Lung (tissue), 11 donors: ENCODE measurements at regions not wholly inside any gene's neighbourhood (a gene's known extent, or its start where the extent isn't known, plus 50 kb on each side); places are given as distances from the start of the nearest gene placed in this dataset.

Experiments used
- ATAC-seq: fragments of 200-7000 bp; cut with Tn5 transposase; one replicate; pipeline ENCODE4 v1.9.1; 2020; ENCODE audit warnings: moderate number of reproducible peaks; ENCODE audit not compliant: insufficient read depth, low FRiP score
- DNase-seq, 3 donors: peaks; one replicate each; pipeline ENCODE4 v3.0.0-alpha.2; 2013 to 2017
- H3K27ac ChIP-seq, 2 donors: one replicate each; pipeline ENCODE4 v1.5.1; 2013; ENCODE audit warnings: mild to moderate bottlenecking in 2 of 2, moderate library complexity in 2 of 2, control low read depth in 1 of 2, inconsistent platforms in 1 of 2, low read depth in 1 of 2, low read length in 1 of 2
- H3K27me3 ChIP-seq, 3 donors: one replicate each; pipeline ENCODE4 v1.5.1; 2013; ENCODE audit warnings: low read length in 2 of 3; ENCODE audit not compliant: control insufficient read depth in 3 of 3, insufficient read depth in 3 of 3
- H3K36me3 ChIP-seq, 4 donors: one replicate each; pipeline ENCODE4 v1.5.1; 2013; ENCODE audit warnings: low read length in 4 of 4, mild to moderate bottlenecking in 1 of 4, moderate library complexity in 1 of 4; ENCODE audit not compliant: control insufficient read depth in 4 of 4, insufficient read depth in 4 of 4
- H3K4me1 ChIP-seq, 5 donors: one replicate each; pipeline ENCODE4 v1.5.1; 2013; ENCODE audit warnings: low read length in 5 of 5, mild to moderate bottlenecking in 2 of 5, moderate library complexity in 1 of 5; ENCODE audit not compliant: control insufficient read depth in 5 of 5, insufficient read depth in 5 of 5
- H3K4me3 ChIP-seq: one replicate; pipeline ENCODE4 v1.5.1; 2013; ENCODE audit warnings: mild to moderate bottlenecking, control low read depth, moderate library complexity
- H3K9ac ChIP-seq, 2 donors: one replicate each; pipeline ENCODE4 v1.5.1; 2013; ENCODE audit warnings: low read length in 2 of 2, control low read depth in 1 of 2; ENCODE audit not compliant: insufficient read depth in 1 of 2
- H3K9me3 ChIP-seq, 4 donors: one replicate each; pipeline ENCODE4 v1.5.1; 2013; ENCODE audit warnings: low read length in 3 of 4, mild to moderate bottlenecking in 1 of 4, moderate library complexity in 1 of 4; ENCODE audit not compliant: control insufficient read depth in 4 of 4, insufficient read depth in 3 of 4
- WGBS, 2 donors: extraction: QIAGEN DNeasy Blood & Tissue Kit; methylation state at CpG; one replicate each; pipeline ENCODE4 v1.1.7; 2013; 5-methylcytosine and 5-hydroxymethylcytosine counted together
- TF ChIP-seq, protein P1 (sequence below): IDR thresholded peaks from 2 replicates; pipeline ENCODE4 v1.5.1; 2012; ENCODE audit warnings: mild to moderate bottlenecking; ENCODE audit errors: control extremely low read depth, extremely low read depth
- donor health status: control.
- donor health status: control.
- donor health status: Bipolar disorder and iron deficiency.
- donor health status: healthy.
- donor health status: DM: yes; HTN: yes; CAD: no.

DNA sequence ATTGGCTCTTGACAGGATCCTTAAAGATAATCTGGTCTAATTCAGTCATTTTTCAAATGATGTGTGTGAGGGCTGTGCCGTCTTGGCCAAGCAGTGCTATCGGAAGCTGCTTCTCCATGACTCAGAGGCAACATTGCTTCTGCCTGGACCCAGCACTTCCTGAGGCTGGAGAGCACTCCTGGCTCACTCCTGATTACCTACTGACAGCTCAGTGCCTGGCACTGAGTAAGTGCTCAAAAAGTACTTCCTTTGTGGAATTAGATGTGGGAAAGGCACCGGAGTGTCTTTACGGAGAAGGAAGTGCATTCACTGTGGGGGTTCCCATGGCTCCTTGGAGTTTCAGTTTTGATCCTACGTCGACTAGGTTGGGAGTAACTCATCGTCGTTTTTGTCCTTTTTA is 86.9 kb upstream of the UBE3A start:
- DNase-seq (no peak), ATAC-seq (peak; percentile 77)
- Histone ChIP-seq H3K27ac (no peak overlapping the region), H3K4me3 (no peak overlapping the region), H3K4me1 (no peaks in the 10 kb centered on the region), H3K9me3 (peaks cover 0 to 1% (median 0%) of the 10 kb centered on the region in 4 donors), H3K36me3 (no peaks in the 10 kb centered on the region), H3K27me3 (no peaks in the 10 kb centered on the region), H3K9ac (no peak overlapping the region)
- WGBS, 2 donors = 62 to 74% methylated on average over 8 of the region's 8 CpGs
- TF ChIP-seq, protein P1, sequence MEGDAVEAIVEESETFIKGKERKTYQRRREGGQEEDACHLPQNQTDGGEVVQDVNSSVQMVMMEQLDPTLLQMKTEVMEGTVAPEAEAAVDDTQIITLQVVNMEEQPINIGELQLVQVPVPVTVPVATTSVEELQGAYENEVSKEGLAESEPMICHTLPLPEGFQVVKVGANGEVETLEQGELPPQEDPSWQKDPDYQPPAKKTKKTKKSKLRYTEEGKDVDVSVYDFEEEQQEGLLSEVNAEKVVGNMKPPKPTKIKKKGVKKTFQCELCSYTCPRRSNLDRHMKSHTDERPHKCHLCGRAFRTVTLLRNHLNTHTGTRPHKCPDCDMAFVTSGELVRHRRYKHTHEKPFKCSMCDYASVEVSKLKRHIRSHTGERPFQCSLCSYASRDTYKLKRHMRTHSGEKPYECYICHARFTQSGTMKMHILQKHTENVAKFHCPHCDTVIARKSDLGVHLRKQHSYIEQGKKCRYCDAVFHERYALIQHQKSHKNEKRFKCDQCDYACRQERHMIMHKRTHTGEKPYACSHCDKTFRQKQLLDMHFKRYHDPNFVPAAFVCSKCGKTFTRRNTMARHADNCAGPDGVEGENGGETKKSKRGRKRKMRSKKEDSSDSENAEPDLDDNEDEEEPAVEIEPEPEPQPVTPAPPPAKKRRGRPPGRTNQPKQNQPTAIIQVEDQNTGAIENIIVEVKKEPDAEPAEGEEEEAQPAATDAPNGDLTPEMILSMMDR = no peak

DNA sequence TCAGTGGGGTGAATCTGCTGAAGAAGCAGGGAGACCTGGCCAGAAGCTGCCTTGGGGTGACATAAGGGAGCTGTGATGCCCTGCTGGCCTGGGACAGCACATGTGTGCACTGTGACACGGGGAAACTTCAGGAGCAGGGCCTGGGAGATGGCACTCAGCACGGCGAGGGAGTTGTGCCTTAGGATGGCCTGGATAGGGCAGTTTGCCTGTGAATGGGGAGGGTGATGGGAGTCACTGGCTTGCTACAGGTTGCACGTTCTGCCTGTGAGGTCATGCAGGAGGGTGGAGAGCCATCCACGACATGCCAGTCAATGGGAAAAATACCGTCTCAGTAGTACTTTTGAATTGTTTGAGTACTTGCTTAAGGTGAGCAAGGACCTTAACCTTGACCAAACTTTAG is 76.8 kb upstream of the UBE3A start:
- TF ChIP-seq, protein P1 = no peak
- Histone ChIP-seq H3K4me3 (no peak overlapping the region), H3K4me1 (no peaks in the 10 kb centered on the region), H3K9ac (no peak overlapping the region), H3K27ac (no peak overlapping the region), H3K27me3 (no peaks in the 10 kb centered on the region), H3K9me3 (no peaks in the 10 kb centered on the region), H3K36me3 (no peaks in the 10 kb centered on the region)
- 70 to 90% methylated on average over 6 of the region's 6 CpGs for WGBS, 2 donors
- no peak for ATAC-seq
- DNase-seq = no peak

DNA sequence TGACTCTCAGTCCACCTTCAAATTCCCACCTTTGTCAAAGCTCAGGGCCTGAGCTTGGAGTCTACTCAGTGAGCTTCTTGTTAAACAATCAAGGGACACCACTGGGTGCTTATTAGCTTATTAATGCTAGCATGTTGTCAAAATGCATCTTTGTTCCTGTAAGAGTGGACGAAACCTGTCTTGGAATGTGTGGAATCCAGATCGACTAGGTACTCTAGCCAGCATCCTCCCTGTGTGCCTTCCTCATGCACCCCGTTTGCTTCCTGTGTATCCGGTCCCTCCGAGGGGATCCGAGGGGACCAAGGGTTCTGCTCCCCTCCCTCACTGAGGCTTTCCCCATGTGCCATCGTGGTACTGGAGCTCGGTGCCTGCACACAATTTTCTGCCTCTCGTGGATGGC is 75.7 kb upstream of the UBE3A start:
- WGBS, 2 donors = 72 to 76% methylated on average over 9 of the region's 9 CpGs
- TF ChIP-seq, protein P1 = no peak
- Histone ChIP-seq H3K27me3 (no peaks in the 10 kb centered on the region), H3K4me3 (no peak overlapping the region), H3K27ac (no peak overlapping the region), H3K9me3 (no peaks in the 10 kb centered on the region), H3K4me1 (no peaks in the 10 kb centered on the region), H3K9ac (no peak overlapping the region), H3K36me3 (no peaks in the 10 kb centered on the region)
- ATAC-seq (no peak), DNase-seq (no peak)

DNA sequence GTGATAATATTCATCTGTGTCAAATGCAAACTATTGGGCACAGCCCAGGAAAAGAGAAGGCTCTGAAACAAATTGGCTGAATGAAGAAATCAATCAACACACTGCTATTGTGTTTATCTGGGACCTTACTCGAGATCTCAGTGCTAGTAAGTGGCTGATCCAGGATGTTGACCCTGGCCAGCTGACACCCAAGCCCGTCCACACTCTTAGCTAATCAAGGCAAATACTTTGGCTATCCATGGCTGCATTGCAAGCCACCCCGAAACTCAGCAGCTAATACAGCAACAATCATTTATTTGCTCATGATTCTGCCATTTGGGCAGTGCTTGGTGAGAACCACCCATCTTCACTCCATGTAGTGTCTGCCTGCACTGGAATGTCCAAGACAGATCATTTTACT is 74.1 kb upstream of the UBE3A start:
- ATAC-seq = no peak
- no peak for DNase-seq
- Histone ChIP-seq H3K36me3 (no peaks in the 10 kb centered on the region), H3K9ac (no peak overlapping the region), H3K4me1 (no peaks in the 10 kb centered on the region), H3K27ac (no peak overlapping the region), H3K4me3 (no peak overlapping the region), H3K27me3 (no peaks in the 10 kb centered on the region), H3K9me3 (no peaks in the 10 kb centered on the region)
- TF ChIP-seq, protein P1 = no peak
- 54 to 76% methylated on average over 3 of the region's 3 CpGs for WGBS, 2 donors
